ENCODE measurements at regions not wholly inside any gene's neighbourhood (a gene's known extent, or its start where the extent isn't known, plus 50 kb on each side); places are given as distances from the start of the nearest gene placed in this dataset.

DNA sequence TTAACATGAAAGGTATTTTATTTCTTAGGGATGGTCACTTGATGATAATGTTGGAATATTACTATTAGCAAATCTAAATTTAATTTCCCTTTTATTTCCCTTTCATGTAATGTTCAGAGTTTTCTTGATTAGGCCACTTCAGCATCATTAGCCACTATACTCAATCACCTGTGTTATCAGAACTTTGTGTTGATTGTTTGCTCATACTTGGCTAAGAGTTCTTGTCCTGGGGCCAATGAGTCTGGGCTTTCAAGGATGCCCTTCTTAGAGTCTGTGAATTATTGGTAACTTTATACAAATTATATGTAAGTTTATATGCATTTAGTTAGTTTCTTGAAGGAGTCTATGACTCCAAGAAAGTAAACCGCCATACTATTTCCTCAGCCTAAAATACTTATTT, 408.0 kb upstream of the DDX18 start:
- H3K4me1 Mint-ChIP-seq (ENCODE audit: low read depth): no peaks in the 10 kb centered on the region
- DNase-seq (no peak), ATAC-seq (no peak)
- no peaks in the 10 kb centered on the region for H3K27me3 Mint-ChIP-seq (ENCODE audit: low read depth)
- no peaks in the 10 kb centered on the region for H3K36me3 Mint-ChIP-seq (ENCODE audit: insufficient read depth)
- H3K4me3 Mint-ChIP-seq: no peak overlapping the region
- H3K9me3 Mint-ChIP-seq: peaks cover 4% of the 10 kb centered on the region

DNA sequence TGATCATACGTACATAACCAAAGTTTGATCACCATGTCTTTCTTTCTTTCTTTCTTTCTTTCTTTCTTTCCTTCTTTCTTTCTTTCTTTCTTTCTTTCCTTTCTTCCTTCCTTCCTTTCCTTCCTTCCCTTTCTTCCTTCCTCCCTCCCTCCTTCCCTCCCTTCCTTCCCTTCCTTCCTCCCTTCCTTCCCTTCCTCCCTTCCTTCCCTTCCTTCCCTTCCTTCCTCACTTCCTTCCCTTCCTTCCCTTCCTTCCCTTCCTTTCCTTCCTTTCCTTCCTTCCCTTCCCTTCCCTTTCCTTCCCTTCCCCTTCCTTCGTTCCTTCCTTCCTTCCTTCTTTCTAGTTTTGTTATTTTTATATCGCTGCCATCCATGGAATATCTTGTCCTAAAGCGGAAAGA, 406.7 kb upstream of the DDX18 start:
- Mint-ChIP-seq H3K27me3 (ENCODE audit: low read depth) (no peaks in the 10 kb centered on the region), H3K4me1 (ENCODE audit: low read depth) (no peaks in the 10 kb centered on the region), H3K36me3 (ENCODE audit: insufficient read depth) (no peaks in the 10 kb centered on the region), H3K9me3 (peaks cover 4% of the 10 kb centered on the region), H3K4me3 (no peak overlapping the region)
- ATAC-seq: no peak
- no peak for DNase-seq

DNA sequence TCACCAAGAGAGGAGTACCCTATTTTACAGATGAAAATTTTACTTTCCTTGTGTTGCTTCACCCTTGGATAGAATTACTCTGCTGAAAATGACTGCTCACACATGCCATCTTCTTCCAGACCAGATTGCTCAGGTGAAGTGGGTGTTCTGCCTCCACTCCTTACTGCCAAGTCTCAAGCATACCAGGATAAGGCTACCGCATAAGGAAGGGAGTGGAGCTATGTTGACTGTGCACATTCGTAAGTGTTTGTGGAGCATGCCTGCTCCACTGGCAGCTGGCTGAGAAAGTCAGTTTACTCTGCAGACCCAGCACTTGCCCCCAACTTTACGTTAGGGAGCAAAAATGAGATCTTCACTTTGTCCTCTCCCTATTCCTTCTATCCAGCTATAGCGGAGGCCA, 405.0 kb upstream of the DDX18 start:
- Mint-ChIP-seq H3K9me3 (peaks cover 4% of the 10 kb centered on the region), H3K27me3 (ENCODE audit: low read depth) (no peaks in the 10 kb centered on the region), H3K4me1 (ENCODE audit: low read depth) (no peaks in the 10 kb centered on the region), H3K4me3 (no peak overlapping the region), H3K36me3 (ENCODE audit: insufficient read depth) (no peaks in the 10 kb centered on the region)
- no peak for ATAC-seq
- DNase-seq: no peak

DNA sequence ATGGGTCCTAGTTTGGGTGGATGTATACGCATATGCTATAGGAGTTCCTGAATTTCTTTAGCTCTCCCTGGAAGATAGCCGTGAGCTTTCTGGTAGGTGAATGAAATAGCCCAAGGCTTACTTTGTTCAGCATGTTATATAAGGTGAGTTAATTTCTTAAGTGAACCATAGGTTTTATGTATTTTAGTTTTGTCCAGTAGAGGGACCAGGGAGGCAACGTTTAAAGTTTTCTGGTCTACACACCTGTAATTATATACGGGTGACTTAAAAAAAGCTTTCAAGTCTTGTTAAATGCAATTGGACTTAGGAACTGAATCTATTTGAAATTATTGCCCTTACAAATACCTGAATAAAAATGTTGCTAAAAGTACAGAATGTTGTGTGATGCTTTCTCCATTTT, 402.5 kb upstream of the DDX18 start:
- Mint-ChIP-seq H3K4me3 (no peak overlapping the region), H3K4me1 (ENCODE audit: low read depth) (no peaks in the 10 kb centered on the region), H3K36me3 (ENCODE audit: insufficient read depth) (no peaks in the 10 kb centered on the region), H3K27me3 (ENCODE audit: low read depth) (no peaks in the 10 kb centered on the region), H3K9me3 (peaks cover 8% of the 10 kb centered on the region)
- DNase-seq: no peak
- no peak for ATAC-seq

DNA sequence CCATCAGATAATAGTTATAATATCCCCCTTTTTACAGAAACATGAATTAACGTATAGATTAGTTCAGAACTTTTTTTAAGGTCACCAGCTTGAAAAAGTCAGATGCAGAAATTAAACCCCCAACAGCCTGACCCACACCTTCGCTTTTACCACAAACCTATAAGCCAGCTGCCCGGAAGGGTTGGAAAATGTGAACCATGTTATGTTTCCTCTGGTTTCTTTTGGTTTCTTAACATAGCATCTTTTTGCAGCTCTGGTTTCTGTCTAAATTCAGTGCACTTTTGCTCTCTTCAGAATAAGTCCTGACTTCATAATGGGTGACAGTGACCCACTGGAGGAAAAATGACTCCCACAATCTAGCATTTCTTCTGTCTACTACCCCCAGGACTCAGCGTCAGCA, 381.7 kb upstream of the DDX18 start:
- Mint-ChIP-seq H3K4me3 (no peak overlapping the region), H3K9me3 (peaks cover 3% of the 10 kb centered on the region), H3K36me3 (ENCODE audit: insufficient read depth) (no peaks in the 10 kb centered on the region), H3K4me1 (ENCODE audit: low read depth) (no peaks in the 10 kb centered on the region), H3K27me3 (ENCODE audit: low read depth) (no peaks in the 10 kb centered on the region)
- ATAC-seq (no peak), DNase-seq (no peak)

DNA sequence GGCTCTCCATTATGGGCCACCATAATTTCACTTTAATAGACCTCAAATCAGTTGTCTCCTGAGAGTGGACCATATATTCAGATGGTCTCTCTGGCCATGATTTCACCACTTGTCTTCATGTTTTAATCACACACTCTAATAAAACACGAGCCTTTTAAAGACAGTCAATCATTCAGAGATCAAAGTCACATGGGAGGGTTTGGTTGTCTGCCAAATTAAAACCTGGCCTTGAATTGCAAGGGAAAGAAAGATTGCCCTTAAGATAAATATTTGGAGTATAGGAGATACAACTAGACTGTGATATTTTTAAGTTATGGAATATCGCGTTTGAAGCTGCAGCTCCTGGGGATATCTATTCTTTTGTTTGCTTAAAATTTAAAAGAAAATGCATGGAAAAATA, 377.8 kb upstream of the DDX18 start:
- no peaks in the 10 kb centered on the region for H3K4me1 Mint-ChIP-seq (ENCODE audit: low read depth)
- no peak for DNase-seq
- no peaks in the 10 kb centered on the region for H3K27me3 Mint-ChIP-seq (ENCODE audit: low read depth)
- no peak overlapping the region for H3K4me3 Mint-ChIP-seq
- peaks cover 3% of the 10 kb centered on the region for H3K9me3 Mint-ChIP-seq
- no peak for ATAC-seq
- no peaks in the 10 kb centered on the region for H3K36me3 Mint-ChIP-seq (ENCODE audit: insufficient read depth)

DNA sequence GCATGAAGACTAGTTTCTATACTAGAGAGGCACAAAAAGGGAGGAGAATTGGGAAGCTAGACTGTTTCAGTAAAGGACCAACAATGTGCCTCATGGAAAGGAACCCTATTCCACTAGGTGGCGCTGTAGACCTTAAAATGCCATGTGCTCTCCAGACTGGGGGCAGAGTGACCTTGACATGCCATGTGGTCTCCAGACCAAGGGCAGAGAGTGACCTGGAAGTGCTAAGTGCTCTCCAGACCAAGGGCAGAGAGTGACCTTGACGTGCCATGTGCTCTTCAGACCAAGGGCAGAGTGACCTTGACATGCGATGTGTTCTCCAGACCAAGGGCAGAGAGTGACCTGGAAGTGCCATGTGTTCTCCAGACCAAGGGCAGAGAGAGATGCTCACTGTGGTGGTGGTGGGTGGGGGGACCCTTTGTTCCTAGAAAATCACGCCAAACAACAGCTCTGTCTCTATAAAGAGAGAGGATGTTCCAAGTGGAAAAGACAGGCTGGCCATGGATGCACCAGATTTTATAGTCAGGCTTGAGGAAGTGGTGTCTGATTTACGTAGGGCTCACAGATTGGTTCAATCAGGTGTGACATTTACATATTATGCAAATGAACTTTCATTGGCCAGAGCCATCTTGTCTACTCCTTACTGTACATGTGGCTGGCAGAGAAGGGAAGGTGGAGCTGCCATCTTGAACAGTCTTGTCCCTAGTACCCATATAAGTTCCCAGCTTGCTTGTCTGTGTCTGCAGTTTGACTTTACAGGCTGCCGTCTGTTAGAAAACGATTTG, 344.0 kb upstream of the DDX18 start:
- ATAC-seq (no peak), DNase-seq (no peak)
- Mint-ChIP-seq H3K9me3 (no peaks in the 10 kb centered on the region), H3K27me3 (ENCODE audit: low read depth) (no peaks in the 10 kb centered on the region), H3K36me3 (ENCODE audit: insufficient read depth) (no peaks in the 10 kb centered on the region), H3K4me1 (ENCODE audit: low read depth) (no peaks in the 10 kb centered on the region), H3K4me3 (no peak overlapping the region)

DNA sequence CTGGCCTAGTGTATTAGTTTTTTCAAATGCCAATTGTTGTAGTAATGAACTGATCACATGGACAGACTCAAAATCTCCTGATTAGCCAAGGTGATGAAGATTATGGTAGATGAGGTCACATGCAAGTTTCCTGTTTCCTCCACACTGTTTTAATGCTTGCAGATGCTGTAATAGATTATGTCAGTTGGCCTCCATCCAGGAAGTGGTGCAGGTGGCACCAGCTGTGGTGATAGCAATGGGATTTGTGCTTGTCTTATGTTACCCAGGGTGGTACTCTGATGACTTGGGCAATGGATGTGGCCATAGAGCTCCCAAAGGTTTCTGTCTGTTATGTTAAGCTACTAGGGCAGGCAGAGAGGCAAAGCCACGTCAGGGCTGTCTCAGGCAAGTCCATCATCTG, 332.9 kb upstream of the DDX18 start:
- peaks cover 20% of the 10 kb centered on the region for H3K9me3 Mint-ChIP-seq
- no peak for DNase-seq

DNA sequence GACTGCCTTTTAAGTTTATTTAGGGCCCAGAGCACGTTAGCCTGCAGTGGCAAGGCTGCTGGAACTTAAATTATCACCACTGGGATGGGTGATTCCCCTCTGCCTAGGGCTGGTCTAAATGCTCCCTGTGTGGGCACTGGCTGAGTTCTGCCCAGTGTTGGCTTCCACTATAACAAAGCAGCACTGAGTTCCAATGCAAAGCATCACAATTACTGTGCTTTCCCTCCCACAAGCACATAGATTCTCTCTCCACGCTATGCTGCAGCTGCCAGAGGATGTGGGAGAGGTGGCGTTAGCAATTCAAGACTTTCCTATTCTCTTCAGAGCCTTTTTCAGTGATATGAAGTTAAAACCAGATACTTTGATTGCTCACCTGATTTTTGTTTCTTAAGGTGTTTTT, 328.9 kb upstream of the DDX18 start:
- Mint-ChIP-seq H3K4me1 (ENCODE audit: low read depth) (no peaks in the 10 kb centered on the region), H3K4me3 (no peak overlapping the region), H3K27me3 (ENCODE audit: low read depth) (no peaks in the 10 kb centered on the region), H3K9me3 (no peaks in the 10 kb centered on the region), H3K36me3 (ENCODE audit: insufficient read depth) (no peaks in the 10 kb centered on the region)
- no peak for DNase-seq
- ATAC-seq: no peak

More for the DNA sequence above, 332.9 kb upstream of the DDX18 start:
- no peak for ATAC-seq
- Mint-ChIP-seq H3K4me1 (ENCODE audit: low read depth) (no peaks in the 10 kb centered on the region), H3K27me3 (ENCODE audit: low read depth) (no peaks in the 10 kb centered on the region), H3K4me3 (no peak overlapping the region), H3K36me3 (ENCODE audit: insufficient read depth) (no peaks in the 10 kb centered on the region)

DNA sequence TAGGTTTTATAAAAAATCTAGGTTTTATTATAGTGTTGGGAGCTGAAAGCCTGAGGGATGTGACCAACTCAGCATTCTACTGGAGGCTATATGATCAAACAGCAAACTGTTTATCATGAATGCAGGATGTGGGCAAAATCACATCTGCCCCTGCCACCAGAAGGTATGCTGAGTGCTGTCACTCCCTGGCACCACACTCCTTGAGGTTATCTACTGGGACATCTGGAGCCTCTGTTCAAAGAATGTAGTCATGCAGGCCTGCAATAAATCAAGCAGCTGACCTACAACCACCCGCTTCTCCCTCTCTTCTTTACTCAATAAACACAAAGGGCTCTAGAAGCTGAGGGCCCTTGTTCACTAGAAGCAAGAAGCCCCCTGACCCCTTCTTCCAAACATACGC, 328.4 kb upstream of the DDX18 start:
- Mint-ChIP-seq H3K4me1 (ENCODE audit: low read depth) (no peaks in the 10 kb centered on the region), H3K4me3 (no peak overlapping the region), H3K9me3 (no peaks in the 10 kb centered on the region), H3K36me3 (ENCODE audit: insufficient read depth) (no peaks in the 10 kb centered on the region), H3K27me3 (ENCODE audit: low read depth) (no peaks in the 10 kb centered on the region)
- no peak for ATAC-seq
- DNase-seq: no peak

DNA sequence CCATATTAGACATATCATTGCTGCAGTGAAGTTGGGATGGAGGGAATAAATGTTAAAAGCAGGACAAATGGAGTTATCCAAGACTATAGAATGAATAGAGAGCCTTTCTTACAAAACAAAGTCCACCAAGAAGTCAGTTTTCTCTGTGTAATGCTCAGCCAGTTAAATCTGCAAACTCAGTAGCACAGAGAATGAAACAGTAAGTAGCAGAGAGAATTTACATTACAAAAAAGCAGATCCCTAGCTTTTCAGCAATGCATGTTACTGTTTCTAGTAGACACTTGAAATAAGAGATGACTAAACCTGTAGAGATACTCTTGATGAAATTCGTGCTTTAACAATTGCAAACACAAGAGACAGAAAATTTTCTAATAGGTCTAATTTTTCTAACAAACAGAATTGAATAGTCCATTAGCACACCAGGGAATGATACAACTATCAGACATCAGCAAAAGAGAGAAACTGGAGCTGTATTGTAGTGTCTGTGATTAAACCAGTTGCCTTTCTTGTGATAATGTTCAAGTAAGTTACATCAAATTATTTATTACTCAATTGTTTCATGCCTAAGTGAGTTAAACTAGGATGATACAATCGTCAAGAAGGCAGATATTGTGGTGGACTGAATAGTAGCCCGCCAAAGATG, 322.2 kb upstream of the DDX18 start:
- peaks cover 4% of the 10 kb centered on the region for H3K9me3 Mint-ChIP-seq
- no peak for ATAC-seq
- H3K36me3 Mint-ChIP-seq (ENCODE audit: insufficient read depth): no peaks in the 10 kb centered on the region
- no peaks in the 10 kb centered on the region for H3K27me3 Mint-ChIP-seq (ENCODE audit: low read depth)
- no peaks in the 10 kb centered on the region for H3K4me1 Mint-ChIP-seq (ENCODE audit: low read depth)
- no peak for DNase-seq
- no peak overlapping the region for H3K4me3 Mint-ChIP-seq

DNA sequence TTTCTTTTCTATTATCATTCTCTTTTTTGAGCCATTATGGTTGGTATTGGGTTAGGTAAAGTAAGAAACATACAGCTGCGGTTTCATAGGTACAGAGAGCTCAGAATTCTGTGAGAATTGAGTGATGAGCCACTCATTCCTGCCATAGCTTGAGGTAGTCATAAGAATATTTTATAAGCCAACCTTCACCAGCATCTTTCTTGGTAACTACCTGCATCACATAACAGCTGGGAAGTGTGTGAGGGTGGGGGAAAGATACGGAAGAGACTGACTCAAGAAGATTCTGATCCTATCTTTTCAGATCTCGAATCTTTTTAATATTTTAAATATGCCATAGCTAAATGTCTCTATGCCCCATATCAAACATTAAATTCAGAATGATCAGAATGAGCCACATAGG, 313.8 kb upstream of the DDX18 start:
- DNase-seq (no peak), ATAC-seq (no peak)
- Mint-ChIP-seq H3K27me3 (ENCODE audit: low read depth) (no peaks in the 10 kb centered on the region), H3K4me3 (no peak overlapping the region), H3K9me3 (peaks cover 4% of the 10 kb centered on the region), H3K4me1 (ENCODE audit: low read depth) (no peaks in the 10 kb centered on the region), H3K36me3 (ENCODE audit: insufficient read depth) (no peaks in the 10 kb centered on the region)

DNA sequence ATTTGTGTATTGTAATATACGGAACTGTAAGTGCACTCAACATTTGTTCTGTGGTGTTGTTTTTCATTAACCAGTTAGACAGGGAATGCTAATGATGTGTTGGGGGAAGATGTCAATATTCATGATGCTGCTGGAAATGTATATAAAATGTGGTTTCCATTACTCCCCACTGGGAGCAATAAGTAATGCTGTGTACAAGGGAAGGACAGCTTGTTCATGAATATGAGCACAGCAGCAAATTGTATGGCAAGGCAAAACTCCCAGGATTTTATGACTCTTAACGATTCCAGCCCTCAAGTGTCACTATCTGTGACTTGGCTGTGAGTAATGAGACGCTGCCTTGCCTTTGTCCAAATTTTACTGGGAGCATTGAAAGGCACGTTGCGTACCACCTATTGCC, 312.4 kb upstream of the DDX18 start:
- Mint-ChIP-seq H3K4me1 (ENCODE audit: low read depth) (no peaks in the 10 kb centered on the region), H3K27me3 (ENCODE audit: low read depth) (no peaks in the 10 kb centered on the region), H3K36me3 (ENCODE audit: insufficient read depth) (no peaks in the 10 kb centered on the region), H3K9me3 (peaks cover 4% of the 10 kb centered on the region), H3K4me3 (no peak overlapping the region)
- DNase-seq (no peak), ATAC-seq (no peak)

DNA sequence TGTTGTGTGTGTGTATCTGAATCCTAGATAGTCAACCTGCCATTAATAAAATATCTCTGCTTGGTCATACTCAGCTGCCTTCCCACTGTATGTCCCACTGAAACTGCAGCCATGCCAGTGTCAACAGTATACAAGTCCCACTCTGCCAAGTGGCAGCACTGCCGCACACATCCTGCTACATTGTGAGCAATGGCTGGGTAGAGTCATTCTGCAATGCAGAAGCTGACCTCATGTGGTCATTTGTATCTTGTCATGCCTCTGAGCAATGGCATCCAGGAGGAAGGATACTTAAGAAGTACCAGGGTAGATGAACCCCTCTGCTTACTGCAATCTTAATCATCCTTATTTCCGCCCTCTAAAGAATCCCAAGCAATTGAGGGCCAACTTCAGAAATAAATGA, 302.2 kb upstream of the DDX18 start:
- no peak overlapping the region for H3K4me3 Mint-ChIP-seq
- ATAC-seq (no peak), DNase-seq (no peak)
- no peaks in the 10 kb centered on the region for H3K36me3 Mint-ChIP-seq (ENCODE audit: insufficient read depth)
- peaks cover 5% of the 10 kb centered on the region for H3K9me3 Mint-ChIP-seq
- H3K4me1 Mint-ChIP-seq (ENCODE audit: low read depth): no peaks in the 10 kb centered on the region
- H3K27me3 Mint-ChIP-seq (ENCODE audit: low read depth): no peaks in the 10 kb centered on the region

DNA sequence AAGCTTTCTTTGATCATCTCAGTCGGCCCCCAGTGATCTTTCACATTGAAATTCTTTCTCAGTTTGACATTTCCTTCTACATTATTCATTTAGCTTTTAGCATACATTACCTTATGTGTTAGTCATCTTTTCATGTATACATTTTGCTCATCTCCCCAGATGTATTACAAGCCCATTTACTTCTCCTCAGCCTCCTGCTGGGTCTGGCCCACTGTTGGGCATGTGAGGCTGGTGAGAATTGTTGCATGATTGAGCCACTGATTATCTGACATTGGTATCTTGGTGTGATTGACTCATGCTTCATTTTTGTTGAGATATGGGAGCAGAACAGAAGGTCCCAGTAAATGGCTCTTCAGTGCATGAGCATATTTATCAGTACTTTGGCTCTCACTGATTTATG, 300.1 kb upstream of the DDX18 start:
- no peaks in the 10 kb centered on the region for H3K4me1 Mint-ChIP-seq (ENCODE audit: low read depth)
- H3K27me3 Mint-ChIP-seq (ENCODE audit: low read depth): no peaks in the 10 kb centered on the region
- H3K36me3 Mint-ChIP-seq (ENCODE audit: insufficient read depth): no peaks in the 10 kb centered on the region
- no peak overlapping the region for H3K4me3 Mint-ChIP-seq
- peaks cover 5% of the 10 kb centered on the region for H3K9me3 Mint-ChIP-seq
- DNase-seq (no peak), ATAC-seq (no peak)

All from activated T-cell treated with anti-CD3 and anti-CD28 coated beads, Interleukin-2, amount 50 U/mL, for 4 hours (primary cell).